Panc1 (cell line): ENCODE measurements at regions not wholly inside any gene's neighbourhood (a gene's known extent, or its start where the extent isn't known, plus 50 kb on each side); places are given as distances from the start of the nearest gene placed in this dataset.

Experiments
- ATAC-seq: fragments of 200-7000 bp; cut with Tn5 transposase; 2 replicates; pipeline ENCODE4 v1.9.1; 2020; ENCODE audit warnings: mild to moderate bottlenecking, moderate library complexity
- BruUV-seq: library from RNA; stranded (reverse); fragments of 400-500 nt; replicated peaks from 2 replicates; lab custom pipeline; 2021; lab: Mats Ljungman, UMichigan
- CTCF ChIA-PET: fragments of 300-600 bp; sonication (Branson Sonifier 250); formaldehyde crosslinking; loops from one replicate; lab custom pipeline; 2022; ENCODE audit warnings: antibody characterized with exemption; lab: Charles Lee
- POLR2A ChIA-PET: fragments of 300-600 bp; sonication (Branson Sonifier 250); formaldehyde crosslinking; loops from one replicate; lab custom pipeline; 2022; ENCODE audit warnings: antibody characterized with exemption; lab: Charles Lee
- DNase-seq: peaks from one replicate; pipeline ENCODE4 v3.0.0-alpha.2; 2010; ENCODE audit warnings: low read depth, low spot score
- H3K27ac ChIP-seq: 2 replicates; pipeline ENCODE4 v1.5.1; 2011; ENCODE audit warnings: mild to moderate bottlenecking, low read length, inconsistent platforms
- H3K27me3 ChIP-seq: fragments of 200-500 bp; sonication (Bioruptor generic); 2 replicates; pipeline ENCODE4 v1.6.0; 2014; ENCODE audit warnings: low read length, inconsistent platforms; ENCODE audit not compliant: control insufficient read depth, insufficient read depth
- H3K36me3 ChIP-seq: fragments of 200-500 bp; sonication (Bioruptor generic); 2 replicates; pipeline ENCODE4 v1.5.1; 2014; ENCODE audit warnings: inconsistent platforms, mild to moderate bottlenecking, low read length, moderate library complexity; ENCODE audit not compliant: control insufficient read depth, insufficient read depth
- H3K4me1 ChIP-seq: 2 replicates; pipeline ENCODE4 v1.5.1; 2011; ENCODE audit warnings: inconsistent platforms, mild to moderate bottlenecking, low read length, moderate library complexity; ENCODE audit not compliant: control insufficient read depth, insufficient read depth
- H3K4me3 ChIP-seq, 2 experiments: 2 replicates each; pipeline ENCODE4 v1.5.1; 2011 to 2012; ENCODE audit warnings: low read depth in 2 of 2, low read length in 2 of 2, mild to moderate bottlenecking in 2 of 2, inconsistent platforms in 1 of 2, moderate library complexity in 1 of 2
- H3K9me3 ChIP-seq: fragments of 200-500 bp; sonication (Bioruptor generic); 2 replicates; pipeline ENCODE4 v1.5.1; 2014; ENCODE audit warnings: low read depth, mild to moderate bottlenecking, inconsistent platforms, low read length, moderate library complexity; ENCODE audit not compliant: control insufficient read depth, insufficient read depth
- POLR2AphosphoS5 ChIP-seq: IDR thresholded peaks from 2 replicates; pipeline ENCODE4 v1.6.1; 2012; ENCODE audit warnings: mild to moderate bottlenecking, low read depth, low read length, moderate library complexity
- REST ChIP-seq, 2 experiments: IDR thresholded peaks; 2 replicates each; pipeline ENCODE4 v1.6.1; 2011 to 2012; ENCODE audit warnings: low read depth in 2 of 2, control low read depth in 1 of 2, low read length in 1 of 2, mild to moderate bottlenecking in 1 of 2, moderate library complexity in 1 of 2; ENCODE audit not compliant: insufficient read depth in 1 of 2
- SIN3A ChIP-seq: IDR thresholded peaks from 2 replicates; pipeline ENCODE4 v1.6.1; 2012; ENCODE audit warnings: low read depth, mild to moderate bottlenecking, low read length, moderate library complexity, borderline replicate concordance; ENCODE audit not compliant: insufficient read depth
- TCF7L2 ChIP-seq: IDR thresholded peaks from 2 replicates; pipeline ENCODE4 v1.6.1; 2011; ENCODE audit warnings: mild to moderate bottlenecking, low read depth, low read length, inconsistent platforms
- in situ Hi-C: cut with HindIII; loops from 2 replicates; pipeline ENCODE4 v1.10.0; 2016; ENCODE audit warnings: low sequenced_read_pairs, low pct_unique_long_range_greater_than_20kb
- intact Hi-C: fragments of 100-400 bp; cut with micrococcal nuclease; formaldehyde crosslinking; loops from one replicate; pipeline ENCODE4 v1.10.0; 2022; ENCODE audit not compliant: unreplicated experiment
- TF ChIP-seq, protein P1 (sequence below): fragments of 450-650 bp; IDR thresholded peaks from 2 replicates; pipeline ENCODE4 v1.5.1; 2017; ENCODE audit warnings: mild to moderate bottlenecking

GRCh38 chr12:97984436-97984835 lies 521.8 kb downstream of the RMST start:
- ChIA-PET CTCF (no interaction called here), POLR2A (no interaction called here)
- Histone ChIP-seq H3K4me1 (no peaks in the 10 kb centered on the region), H3K4me3 (no peak overlapping the region), H3K27ac (no peak overlapping the region), H3K36me3 (no peaks in the 10 kb centered on the region), H3K27me3 (no peaks in the 10 kb centered on the region), H3K9me3 (no peaks in the 10 kb centered on the region)
- in situ Hi-C loops = no loop called here
- ATAC-seq (no peak), DNase-seq (no peak)
- intact Hi-C loops = no loop called here
- TF ChIP-seq, protein P1, sequence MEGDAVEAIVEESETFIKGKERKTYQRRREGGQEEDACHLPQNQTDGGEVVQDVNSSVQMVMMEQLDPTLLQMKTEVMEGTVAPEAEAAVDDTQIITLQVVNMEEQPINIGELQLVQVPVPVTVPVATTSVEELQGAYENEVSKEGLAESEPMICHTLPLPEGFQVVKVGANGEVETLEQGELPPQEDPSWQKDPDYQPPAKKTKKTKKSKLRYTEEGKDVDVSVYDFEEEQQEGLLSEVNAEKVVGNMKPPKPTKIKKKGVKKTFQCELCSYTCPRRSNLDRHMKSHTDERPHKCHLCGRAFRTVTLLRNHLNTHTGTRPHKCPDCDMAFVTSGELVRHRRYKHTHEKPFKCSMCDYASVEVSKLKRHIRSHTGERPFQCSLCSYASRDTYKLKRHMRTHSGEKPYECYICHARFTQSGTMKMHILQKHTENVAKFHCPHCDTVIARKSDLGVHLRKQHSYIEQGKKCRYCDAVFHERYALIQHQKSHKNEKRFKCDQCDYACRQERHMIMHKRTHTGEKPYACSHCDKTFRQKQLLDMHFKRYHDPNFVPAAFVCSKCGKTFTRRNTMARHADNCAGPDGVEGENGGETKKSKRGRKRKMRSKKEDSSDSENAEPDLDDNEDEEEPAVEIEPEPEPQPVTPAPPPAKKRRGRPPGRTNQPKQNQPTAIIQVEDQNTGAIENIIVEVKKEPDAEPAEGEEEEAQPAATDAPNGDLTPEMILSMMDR = no peak
- no peak for TF ChIP-seq REST (IDR thresholded peaks at IDR 0.05; ENCODE audit: insufficient read depth in 1 of 2, low read depth in 2 of 2, low read length in 1 of 2)
- TF ChIP-seq POLR2AphosphoS5 = no peak
- no peak for TF ChIP-seq TCF7L2
- no peak for TF ChIP-seq SIN3A
- BruUV-seq = no TSS peak

- no peak for DNase-seq
- TF ChIP-seq SIN3A (no peak), REST (IDR thresholded peaks at IDR 0.05; ENCODE audit: insufficient read depth in 1 of 2, low read depth in 2 of 2, low read length in 1 of 2) (no peak), TCF7L2 (no peak), POLR2AphosphoS5 (no peak)
- TF ChIP-seq, protein P1 = no peak
- intact Hi-C loops = no loop called here
Measured at GRCh38 chr12:97984974-97985580, 522.5 kb downstream of the RMST start.

More at GRCh38 chr12:97984974-97985580, 522.5 kb downstream of the RMST start:
- H3K4me3 ChIP-seq = no peak overlapping the region
- no peak for ATAC-seq
- no TSS peak for BruUV-seq
- H3K27ac ChIP-seq = no peak overlapping the region
- no peaks in the 10 kb centered on the region for H3K4me1 ChIP-seq
- no peaks in the 10 kb centered on the region for H3K36me3 ChIP-seq
- H3K27me3 ChIP-seq = no peaks in the 10 kb centered on the region
- in situ Hi-C loops = no loop called here
- H3K9me3 ChIP-seq = no peaks in the 10 kb centered on the region
- POLR2A ChIA-PET = no interaction called here
- CTCF ChIA-PET = no interaction called here
